GM12892 (cell line): ENCODE measurements at regions not wholly inside any gene's neighbourhood (a gene's known extent, or its start where the extent isn't known, plus 50 kb on each side); places are given as distances from the start of the nearest gene placed in this dataset.

ENCODE experiments used
- POLR2A ChIP-seq: IDR thresholded peaks from 2 replicates; pipeline ENCODE4 v1.6.1; 2011; ENCODE audit warnings: low read depth, low read length, control low read depth
- POLR2AphosphoS5 ChIP-seq: IDR thresholded peaks from 2 replicates; pipeline ENCODE4 v1.6.1; 2011; ENCODE audit warnings: low read depth, low read length, control low read depth
- TAF1 ChIP-seq: IDR thresholded peaks from 2 replicates; pipeline ENCODE4 v1.6.1; 2011; ENCODE audit warnings: low read depth, mild to moderate bottlenecking, control low read depth, low read length, borderline replicate concordance

GRCh38 chr12:47417121-47417520 lies 288.7 kb downstream of the RPAP3 start:
- TF ChIP-seq POLR2AphosphoS5 (no peak), POLR2A (no peak), TAF1 (no peak)
